PC-3 (cell line): ENCODE measurements at regions not wholly inside any gene's neighbourhood (a gene's known extent, or its start where the extent isn't known, plus 50 kb on each side); places are given as distances from the start of the nearest gene placed in this dataset.

Experiments
- ATAC-seq: fragments of 200-7000 bp; cut with Tn5 transposase; 2 replicates; pipeline ENCODE4 v1.9.1; 2020; ENCODE audit warnings: mild to moderate bottlenecking, moderate library complexity
- BruUV-seq: library from RNA; stranded (reverse); fragments of 400-500 nt; replicated peaks from 2 replicates; lab custom pipeline; 2021; lab: Mats Ljungman, UMichigan
- CTCF ChIA-PET: fragments of 300-600 bp; sonication (Branson Sonifier 250); formaldehyde crosslinking; loops from one replicate; lab custom pipeline; 2022; ENCODE audit warnings: antibody characterized with exemption; lab: Charles Lee
- POLR2A ChIA-PET: fragments of 300-600 bp; sonication (Branson Sonifier 250); formaldehyde crosslinking; loops from one replicate; lab custom pipeline; 2022; ENCODE audit warnings: antibody characterized with exemption; ENCODE audit not compliant: unreplicated experiment; lab: Charles Lee
- DNase-seq: peaks from one replicate; pipeline ENCODE4 v3.0.0-alpha.2; 2015
- H2AFZ ChIP-seq: fragments of 300-600 bp; sonication (generic); 2 replicates; pipeline ENCODE4 v1.6.0; 2016; ENCODE audit warnings: antibody characterized with exemption, low read length
- H3F3A ChIP-seq: fragments of 300-600 bp; sonication (generic); one replicate; pipeline ENCODE4 v1.6.0; 2017; ENCODE audit warnings: antibody characterized with exemption, low read length, control low read depth, mild to moderate bottlenecking; ENCODE audit not compliant: unreplicated experiment
- H3K27ac ChIP-seq: fragments of 300-600 bp; sonication (generic); 2 replicates; pipeline ENCODE4 v1.5.1; 2016; ENCODE audit warnings: mild to moderate bottlenecking, low read length
- H3K27me3 ChIP-seq: fragments of 300-600 bp; sonication (generic); 2 replicates; pipeline ENCODE4 v1.6.1; 2016; ENCODE audit warnings: low read length, mixed read lengths
- H3K36me3 ChIP-seq: fragments of 300-600 bp; sonication (generic); 2 replicates; pipeline ENCODE4 v1.6.1; 2016; ENCODE audit warnings: low read depth, mixed run types, low read length, mixed read lengths
- H3K4me1 ChIP-seq: fragments of 300-600 bp; sonication (generic); 2 replicates; pipeline ENCODE4 v1.5.1; 2016; ENCODE audit warnings: low read length; ENCODE audit not compliant: insufficient read depth
- H3K4me2 ChIP-seq: fragments of 300-600 bp; sonication (generic); 2 replicates; pipeline ENCODE4 v1.6.0; 2016; ENCODE audit warnings: low read length
- H3K4me3 ChIP-seq: fragments of 300-600 bp; sonication (generic); 2 replicates; pipeline ENCODE4 v1.5.1; 2016; ENCODE audit warnings: mild to moderate bottlenecking, low read length, mixed read lengths
- H3K79me2 ChIP-seq: fragments of 300-600 bp; sonication (generic); 2 replicates; pipeline ENCODE4 v1.6.1; 2017; ENCODE audit warnings: low read length, mixed read lengths
- H3K9ac ChIP-seq: fragments of 300-600 bp; sonication (generic); 2 replicates; pipeline ENCODE4 v1.6.0; 2016; ENCODE audit warnings: mild to moderate bottlenecking, low read length
- H3K9me2 ChIP-seq: fragments of 300-600 bp; sonication (generic); replicated peaks from 2 replicates; pipeline ENCODE4 v1.6.1; 2016; ENCODE audit warnings: mixed run types, low read length, mixed read lengths
- H3K9me3 ChIP-seq: fragments of 300-600 bp; sonication (generic); 2 replicates; pipeline ENCODE4 v1.6.1; 2016; ENCODE audit warnings: low read length, mixed read lengths
- H4K20me1 ChIP-seq: fragments of 300-600 bp; sonication (generic); 2 replicates; pipeline ENCODE4 v1.6.1; 2016; ENCODE audit warnings: low read length, mixed read lengths
- CTCF ChIP-seq: fragments of 300-600 bp; sonication (generic); conservative IDR thresholded peaks from 2 replicates; pipeline ENCODE4 v1.5.1; 2017; ENCODE audit warnings: antibody characterized with exemption, low read depth, mild to moderate bottlenecking, low read length
- EZH2 ChIP-seq: fragments of 300-600 bp; sonication (generic); IDR thresholded peaks from one replicate; pipeline ENCODE4 v1.6.1; 2017; ENCODE audit warnings: antibody characterized with exemption, mild to moderate bottlenecking, low read length; ENCODE audit not compliant: unreplicated experiment
- EZH2phosphoT487 ChIP-seq: fragments of 300-600 bp; sonication (generic); IDR thresholded peaks from 2 replicates; pipeline ENCODE4 v1.6.1; 2018; ENCODE audit warnings: mild to moderate bottlenecking, antibody characterized with exemption, low read length, borderline replicate concordance
- intact Hi-C: fragments of 100-400 bp; cut with micrococcal nuclease; formaldehyde crosslinking; loops from 2 replicates; pipeline ENCODE4 v1.9.0; 2023

GRCh38 chr9:13608451-13608850 is 329.0 kb upstream of the MPDZ start:
- no peaks in the 10 kb centered on the region for H3K9me3 ChIP-seq
- H3K4me3 ChIP-seq = no peak overlapping the region
- ChIA-PET POLR2A (no interaction called here), CTCF (no interaction called here)
- no peak overlapping the region for H3K4me2 ChIP-seq
- no peak overlapping the region for H3K9ac ChIP-seq
- no peak overlapping the region for H3K27ac ChIP-seq
- H3K27me3 ChIP-seq = no peaks in the 10 kb centered on the region
- no TSS peak for BruUV-seq
- intact Hi-C loops = no loop called here
- no peaks in the 10 kb centered on the region for H3F3A ChIP-seq
- H4K20me1 ChIP-seq = no peaks in the 10 kb centered on the region
- TF ChIP-seq CTCF = no peak
- TF ChIP-seq EZH2 = no peak
- TF ChIP-seq EZH2phosphoT487 = no peak
- no peaks in the 10 kb centered on the region for H3K9me2 ChIP-seq
- H3K36me3 ChIP-seq = no peaks in the 10 kb centered on the region
- no peaks in the 10 kb centered on the region for H3K4me1 ChIP-seq
- H3K79me2 ChIP-seq = no peaks in the 10 kb centered on the region
- ATAC-seq = no peak
- DNase-seq = no peak
- H2AFZ ChIP-seq = no peak overlapping the region

DNA sequence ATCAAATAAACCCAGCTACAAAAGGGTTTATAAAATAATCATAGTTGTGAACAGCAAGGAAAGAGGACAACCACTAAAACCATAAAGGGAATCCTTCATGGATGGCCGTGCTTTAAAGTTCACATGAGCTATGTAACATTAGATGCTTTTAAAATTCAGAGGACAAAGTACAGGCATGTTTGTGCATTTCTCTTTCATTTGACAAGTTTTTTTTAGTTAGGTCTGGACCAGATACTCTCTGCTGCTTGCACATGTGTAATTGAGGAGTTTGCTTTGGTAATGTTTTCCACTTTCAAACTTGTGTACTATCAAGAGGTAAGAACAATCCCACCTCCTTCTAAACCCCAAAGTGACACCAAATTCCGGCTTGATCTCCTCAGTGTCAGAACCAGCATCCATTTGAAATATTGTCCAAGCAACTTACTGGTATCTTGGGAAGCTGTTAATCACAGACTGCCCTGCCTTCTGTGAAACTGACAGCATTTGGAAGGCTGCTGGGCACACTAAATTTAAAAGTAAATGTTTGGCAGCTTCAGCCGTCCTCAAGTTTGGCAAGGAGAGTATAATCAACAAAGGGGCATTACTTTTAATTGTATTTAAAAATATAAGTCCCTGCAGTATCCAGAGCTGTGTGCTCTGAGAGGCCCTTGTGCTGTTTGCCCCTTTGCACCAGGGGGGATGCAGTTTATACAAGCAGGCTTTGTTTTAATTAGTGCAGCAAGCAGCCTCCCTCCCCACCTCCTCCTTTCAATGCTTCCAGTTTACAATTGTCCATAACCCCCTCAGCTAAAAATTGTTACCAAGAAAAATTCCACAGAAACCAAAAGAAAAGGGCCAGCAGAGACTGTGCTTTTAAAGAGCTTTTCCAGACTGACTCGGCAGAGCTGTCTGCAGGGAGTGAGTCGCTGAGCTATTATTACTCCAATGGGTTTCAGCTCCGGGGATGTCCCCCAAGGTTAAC is 328.3 kb upstream of the MPDZ start:
- Histone ChIP-seq H3K4me1 (no peaks in the 10 kb centered on the region), H3K4me2 (no peak overlapping the region), H3K27ac (no peak overlapping the region), H4K20me1 (no peaks in the 10 kb centered on the region), H3K27me3 (no peaks in the 10 kb centered on the region), H3K9me3 (no peaks in the 10 kb centered on the region), H2AFZ (no peak overlapping the region), H3K4me3 (no peak overlapping the region), H3K9ac (no peak overlapping the region), H3F3A (no peaks in the 10 kb centered on the region), H3K79me2 (no peaks in the 10 kb centered on the region), H3K9me2 (no peaks in the 10 kb centered on the region), H3K36me3 (no peaks in the 10 kb centered on the region)
- no TSS peak for BruUV-seq
- CTCF ChIA-PET = no interaction called here
- DNase-seq = no peak
- intact Hi-C loops = no loop called here
- no peak for TF ChIP-seq EZH2phosphoT487
- TF ChIP-seq CTCF = no peak
- no peak for TF ChIP-seq EZH2
- POLR2A ChIA-PET = interaction anchor here (0.5 kb wide), 1 partner anchor 580 kb away, joined by 7 read pairs; no protein-coding TSS in a partner anchor
- ATAC-seq = no peak

GRCh38 chr9:13606586-13606985 is 327.1 kb upstream of the MPDZ start:
- Histone ChIP-seq H3K27me3 (no peaks in the 10 kb centered on the region), H3K9me2 (no peaks in the 10 kb centered on the region), H3K9ac (no peak overlapping the region), H3K4me3 (no peak overlapping the region), H3K4me2 (no peak overlapping the region), H3K36me3 (no peaks in the 10 kb centered on the region), H3F3A (no peaks in the 10 kb centered on the region), H2AFZ (no peak overlapping the region), H3K9me3 (no peaks in the 10 kb centered on the region), H3K4me1 (no peaks in the 10 kb centered on the region), H3K79me2 (no peaks in the 10 kb centered on the region), H3K27ac (no peak overlapping the region), H4K20me1 (no peaks in the 10 kb centered on the region)
- ChIA-PET POLR2A (no interaction called here), CTCF (no interaction called here)
- intact Hi-C loops = no loop called here
- ATAC-seq (no peak), DNase-seq (no peak)
- TF ChIP-seq EZH2 = no peak
- TF ChIP-seq CTCF = no peak
- TF ChIP-seq EZH2phosphoT487 = no peak
- no TSS peak for BruUV-seq
